H9 (cell line): ENCODE measurements at regions not wholly inside any gene's neighbourhood (a gene's known extent, or its start where the extent isn't known, plus 50 kb on each side); places are given as distances from the start of the nearest gene placed in this dataset.

Source experiments
- DNase-seq: peaks from one replicate; pipeline ENCODE4 v3.0.0-alpha.2; 2017
- H2AFZ ChIP-seq: one replicate; pipeline ENCODE4 v1.6.1; 2013; ENCODE audit warnings: mild to moderate bottlenecking, low read length, control low read depth, moderate library complexity
- H2AK5ac ChIP-seq: 2 replicates; pipeline ENCODE4 v1.6.1; 2013; ENCODE audit warnings: low read length, control low read depth, mixed read lengths; ENCODE audit not compliant: insufficient read length
- H2BK120ac ChIP-seq: one replicate; pipeline ENCODE4 v1.6.1; 2013; ENCODE audit warnings: low read depth, mild to moderate bottlenecking, low read length, control low read depth, inconsistent platforms; ENCODE audit not compliant: poor library complexity, severe bottlenecking
- H2BK12ac ChIP-seq: 2 replicates; pipeline ENCODE4 v1.6.1; 2013; ENCODE audit warnings: low read length, control low read depth, mixed read lengths, low read depth; ENCODE audit not compliant: insufficient read length
- H2BK15ac ChIP-seq: 2 replicates; pipeline ENCODE4 v1.6.1; 2013; ENCODE audit warnings: low read depth, low read length, control low read depth
- H2BK20ac ChIP-seq: one replicate; pipeline ENCODE4 v1.6.1; 2013; ENCODE audit warnings: low read depth, mild to moderate bottlenecking, low read length, control low read depth, inconsistent platforms; ENCODE audit not compliant: poor library complexity, severe bottlenecking
- H2BK5ac ChIP-seq: 2 replicates; pipeline ENCODE4 v1.6.1; 2013; ENCODE audit warnings: low read length, control low read depth, mixed read lengths; ENCODE audit not compliant: insufficient read length
- H3K14ac ChIP-seq: 2 replicates; pipeline ENCODE4 v1.6.1; 2013; ENCODE audit warnings: low read length, control low read depth; ENCODE audit not compliant: insufficient read depth
- H3K18ac ChIP-seq: 2 replicates; pipeline ENCODE4 v1.6.1; 2013; ENCODE audit warnings: low read depth, mild to moderate bottlenecking, mixed read lengths, low read length, control low read depth; ENCODE audit not compliant: insufficient read length
- H3K23ac ChIP-seq: 2 replicates; pipeline ENCODE4 v1.6.1; 2013; ENCODE audit warnings: low read length, control low read depth, mixed read lengths, low read depth; ENCODE audit not compliant: insufficient read length
- H3K23me2 ChIP-seq: 2 replicates; pipeline ENCODE4 v1.6.1; 2013; ENCODE audit warnings: low read depth, mild to moderate bottlenecking, mixed read lengths, low read length, control low read depth; ENCODE audit not compliant: insufficient read length, poor library complexity, severe bottlenecking
- H3K27ac ChIP-seq: 2 replicates; pipeline ENCODE4 v1.5.1; 2013; ENCODE audit warnings: low read length, control low read depth, mixed read lengths, low read depth; ENCODE audit not compliant: insufficient read length
- H3K27me3 ChIP-seq: 2 replicates; pipeline ENCODE4 v1.6.1; 2013; ENCODE audit warnings: low read length, control low read depth, inconsistent platforms; ENCODE audit not compliant: insufficient read depth
- H3K4ac ChIP-seq: 2 replicates; pipeline ENCODE4 v1.6.1; 2013; ENCODE audit warnings: low read depth, mild to moderate bottlenecking, control low read depth, inconsistent platforms, low read length, moderate library complexity
- H3K4me1 ChIP-seq: 2 replicates; pipeline ENCODE4 v1.6.1; 2013; ENCODE audit warnings: low read length, control low read depth, inconsistent platforms; ENCODE audit not compliant: insufficient read depth
- H3K4me2 ChIP-seq: 2 replicates; pipeline ENCODE4 v1.6.1; 2013; ENCODE audit warnings: low read length, control low read depth, mixed read lengths; ENCODE audit not compliant: insufficient read length, insufficient read depth
- H3K56ac ChIP-seq: 2 replicates; pipeline ENCODE4 v1.6.1; 2013; ENCODE audit warnings: low read depth, mild to moderate bottlenecking, mixed read lengths, low read length, control low read depth; ENCODE audit not compliant: insufficient read length
- H3K79me1 ChIP-seq: 2 replicates; pipeline ENCODE4 v1.6.1; 2013; ENCODE audit warnings: low read depth, mild to moderate bottlenecking, moderate library complexity, low read length, control low read depth, inconsistent platforms; ENCODE audit not compliant: insufficient read depth, poor library complexity, severe bottlenecking
- H3K79me2 ChIP-seq: 2 replicates; pipeline ENCODE4 v1.6.1; 2013; ENCODE audit warnings: low read length, control low read depth, inconsistent platforms; ENCODE audit not compliant: insufficient read depth
- H3K9ac ChIP-seq: 2 replicates; pipeline ENCODE4 v1.6.1; 2013; ENCODE audit warnings: low read length, control low read depth, mixed read lengths; ENCODE audit not compliant: insufficient read length; ENCODE audit errors: extremely low read depth
- H3K9me3 ChIP-seq: one replicate; pipeline ENCODE4 v1.6.1; 2013; ENCODE audit warnings: low read depth, low read length, inconsistent platforms; ENCODE audit not compliant: control insufficient read depth
- H3T11ph ChIP-seq: one replicate; pipeline ENCODE4 v1.6.1; 2013; ENCODE audit warnings: mild to moderate bottlenecking, low read length, control low read depth, inconsistent platforms
- H4K20me1 ChIP-seq: one replicate; pipeline ENCODE4 v1.6.1; 2013; ENCODE audit not compliant: control insufficient read depth, insufficient read length, insufficient read depth
- H4K5ac ChIP-seq: 2 replicates; pipeline ENCODE4 v1.6.1; 2013; ENCODE audit warnings: low read depth, mild to moderate bottlenecking, mixed read lengths, low read length, control low read depth; ENCODE audit not compliant: insufficient read length
- H4K8ac ChIP-seq: replicated peaks from 2 replicates; pipeline ENCODE4 v1.6.1; 2013; ENCODE audit warnings: low read length, control low read depth, mixed read lengths, low read depth; ENCODE audit not compliant: insufficient read length
- H4K91ac ChIP-seq: 2 replicates; pipeline ENCODE4 v1.6.1; 2013; ENCODE audit warnings: low read depth, mild to moderate bottlenecking, moderate library complexity, mixed read lengths, low read length, control low read depth; ENCODE audit not compliant: insufficient read length
- H3K27ac Mint-ChIP-seq, 3 experiments: 2 replicates in 2 of 3; 3 replicates in 1 of 3; pipeline ENCODE4 v1.8.0; 2020 to 2021; ENCODE audit warnings: mixed read lengths in 3 of 3, mild to moderate bottlenecking in 1 of 3, moderate library complexity in 1 of 3
- H3K27me3 Mint-ChIP-seq: 2 replicates; pipeline ENCODE4 v1.8.0; 2021; ENCODE audit warnings: low read depth, mild to moderate bottlenecking, moderate library complexity, mixed read lengths
- H3K36me3 Mint-ChIP-seq, 3 experiments: 2 replicates in 2 of 3; 3 replicates in 1 of 3; pipeline ENCODE4 v1.8.0; 2020 to 2021; ENCODE audit warnings: low read depth in 3 of 3, mixed read lengths in 3 of 3; ENCODE audit not compliant: insufficient read depth in 1 of 3
- H3K4me1 Mint-ChIP-seq, 2 experiments: 2 replicates each; pipeline ENCODE4 v1.8.0; 2020; ENCODE audit warnings: mixed read lengths in 2 of 2
- H3K4me3 Mint-ChIP-seq, 2 experiments: 2 replicates in 1 of 2; 3 replicates in 1 of 2; pipeline ENCODE4 v1.8.0; 2020 to 2021; ENCODE audit warnings: mild to moderate bottlenecking in 2 of 2, mixed read lengths in 2 of 2, moderate library complexity in 1 of 2
- H3K9me3 Mint-ChIP-seq, 2 experiments: 2 replicates in 1 of 2; 3 replicates in 1 of 2; pipeline ENCODE4 v1.8.0; 2020; ENCODE audit warnings: mild to moderate bottlenecking in 2 of 2, mixed read lengths in 2 of 2, moderate library complexity in 1 of 2
- CTCF ChIP-seq: fragments of 200-600 bp; sonication (generic); conservative IDR thresholded peaks from 3 replicates; pipeline ENCODE4 v1.8.0; 2021; ENCODE audit warnings: antibody characterized with exemption, mild to moderate bottlenecking
- WGBS: extraction: QIAGEN DNeasy Blood & Tissue Kit; methylation state at CpG from one replicate; pipeline ENCODE4 v1.1.7; 2013; ENCODE audit warnings: missing lambda C conversion rate, low lambda C conversion rate, mixed read lengths; ENCODE audit not compliant: insufficient read length; ENCODE audit errors: extremely low coverage; 5-methylcytosine and 5-hydroxymethylcytosine counted together

GRCh38 chr9:73889023-73889422 lies 608.1 kb upstream of the RORB start:
- H4K20me1 ChIP-seq: no peaks in the 10 kb centered on the region
- H3K27me3 ChIP-seq: no peaks in the 10 kb centered on the region
- no peaks in the 10 kb centered on the region for H3K23me2 ChIP-seq
- Mint-ChIP-seq H3K36me3 (peaks cover 2 to 25% (median 13%) of the 10 kb centered on the region in 3 experiments; a peak in 6 of 7 replicates), H3K27me3 (no peaks in the 10 kb centered on the region), H3K9me3 (peaks cover 17% of the 10 kb centered on the region in 2 experiments; a peak in 4 of 5 replicates), H3K27ac (no peak overlapping the region), H3K4me1 (no peaks in the 10 kb centered on the region), H3K4me3 (no peak overlapping the region)
- H3K14ac ChIP-seq: no peak overlapping the region
- no peak overlapping the region for H2BK12ac ChIP-seq
- no peaks in the 10 kb centered on the region for H3K4me1 ChIP-seq
- no peak overlapping the region for H2BK5ac ChIP-seq
- H4K91ac ChIP-seq: no peak overlapping the region
- no peak overlapping the region for H3K4me2 ChIP-seq
- no peak overlapping the region for H3K56ac ChIP-seq
- no peak overlapping the region for H2BK120ac ChIP-seq
- no peak overlapping the region for H2AK5ac ChIP-seq
- no peak overlapping the region for H2BK15ac ChIP-seq
- no peak for TF ChIP-seq CTCF
- no peak overlapping the region for H3K4ac ChIP-seq
- no peak overlapping the region for H2BK20ac ChIP-seq
- H2AFZ ChIP-seq: no peak overlapping the region
- H3K9me3 ChIP-seq: no peaks in the 10 kb centered on the region
- no peaks in the 10 kb centered on the region for H3K79me2 ChIP-seq
- no CpG with 5 or more reads among the region's 2 CpGs for WGBS
- no peak overlapping the region for H4K5ac ChIP-seq
- H3K27ac ChIP-seq: no peak overlapping the region
- H3K9ac ChIP-seq: no peak overlapping the region
- H3T11ph ChIP-seq: no peak overlapping the region
- H4K8ac ChIP-seq: no peak overlapping the region
- H3K18ac ChIP-seq: no peak overlapping the region
- no peak for DNase-seq
- no peaks in the 10 kb centered on the region for H3K79me1 ChIP-seq
- H3K23ac ChIP-seq: no peak overlapping the region
